DMS153 treated with DMSO at 0.1 percent for 48 hours (cell line): ENCODE measurements at regions not wholly inside any gene's neighbourhood (a gene's known extent, or its start where the extent isn't known, plus 50 kb on each side); places are given as distances from the start of the nearest gene placed in this dataset.
"Not testable (repeated sequence)": the region's sequence is repeated elsewhere in the genome, so short reads cannot be mapped to it uniquely, and the experiment has no call there.

Source experiments
- DNase-seq: peaks from one replicate; lab custom pipeline; 2025; ENCODE audit not compliant: unreplicated experiment; lab: John Stamatoyannopoulos, UW

DNA sequence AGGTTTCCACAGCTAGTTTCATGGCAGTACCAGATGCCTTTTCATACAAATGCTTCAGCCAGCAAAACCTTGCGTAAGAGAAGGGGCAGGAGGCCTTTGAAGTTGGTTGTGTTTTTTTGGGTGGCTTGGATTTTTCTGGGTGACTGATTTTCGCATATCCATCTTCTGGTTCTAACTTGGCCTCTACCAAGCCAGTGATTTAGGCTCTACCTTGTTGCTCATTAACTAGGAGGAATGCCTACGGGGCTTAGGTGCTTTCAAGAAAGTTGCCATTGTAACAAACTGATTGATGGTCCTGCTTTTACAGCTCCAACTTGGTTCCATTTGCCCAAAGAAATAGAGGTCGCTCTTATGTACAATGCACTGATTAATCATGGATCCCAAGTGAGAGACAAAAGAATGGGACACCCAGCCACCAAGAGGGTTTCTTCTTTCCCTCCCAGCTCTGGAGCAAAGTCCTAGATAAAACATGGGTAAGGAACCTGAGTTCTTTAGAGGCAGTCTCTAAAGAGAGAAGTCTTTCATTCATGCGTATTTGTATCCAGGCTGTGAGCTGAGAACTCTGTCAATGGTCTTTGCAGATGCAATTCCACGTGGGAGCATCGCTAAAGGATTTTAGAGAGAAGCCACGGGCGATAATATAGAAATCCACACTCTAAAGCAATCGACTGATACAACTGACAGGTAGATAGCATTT, 92.1 kb upstream of the FGFR2 start:
- no peak for DNase-seq

DNA sequence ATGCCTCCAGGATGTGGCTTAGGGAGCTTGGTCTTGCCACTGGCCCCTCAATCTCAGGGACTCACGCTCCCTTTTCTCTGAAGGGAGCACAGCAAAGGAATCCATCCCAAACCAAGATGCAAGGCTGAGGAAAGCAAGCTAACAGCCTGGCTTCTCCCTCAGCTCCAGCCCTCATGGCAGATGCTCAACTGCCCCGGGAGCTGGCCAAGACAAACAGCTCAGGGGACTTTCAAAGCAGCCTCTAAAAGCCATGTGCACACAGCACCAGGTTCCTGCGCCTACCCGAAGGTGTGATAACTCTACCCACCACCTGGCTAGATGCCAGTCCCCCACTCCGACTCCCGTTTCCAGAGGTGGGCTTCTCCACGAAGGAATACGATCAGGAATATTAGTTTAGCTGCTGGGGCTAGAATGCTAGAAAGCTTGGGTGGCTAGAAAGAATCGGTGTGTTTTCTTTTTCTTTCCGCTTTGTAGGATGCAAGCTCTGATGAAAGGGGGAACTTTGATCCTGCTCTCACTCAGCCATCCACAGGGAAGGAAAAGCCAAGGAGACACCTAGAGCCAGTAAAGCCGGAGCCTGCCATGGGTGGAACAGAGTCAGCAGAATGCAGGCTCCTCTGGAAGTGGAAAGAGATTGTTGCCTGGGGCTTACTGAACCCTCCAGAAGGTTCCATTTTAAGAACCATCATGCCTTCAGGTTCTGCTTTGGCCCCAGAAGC, 89.0 kb upstream of the FGFR2 start:
- no peak for DNase-seq

DNA sequence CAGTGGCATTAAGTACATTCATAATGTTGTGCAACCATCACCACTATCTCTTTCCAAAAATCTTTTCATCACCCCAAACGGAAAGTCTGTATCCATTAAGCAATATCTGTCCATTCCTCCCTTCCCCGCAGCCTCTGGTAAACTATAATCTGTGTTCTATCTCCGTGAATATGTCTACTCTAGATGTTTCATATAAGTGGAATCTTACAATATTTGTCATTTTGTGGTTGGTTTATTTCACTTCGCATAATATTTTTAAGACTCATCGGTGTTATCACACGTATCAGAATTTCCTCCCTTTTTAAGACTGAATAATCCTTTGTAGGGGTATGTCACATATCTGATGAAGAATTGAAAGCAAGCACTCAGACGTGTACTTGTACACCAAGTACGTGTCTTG, 86.0 kb upstream of the FGFR2 start:
- DNase-seq, result no peak

DNA sequence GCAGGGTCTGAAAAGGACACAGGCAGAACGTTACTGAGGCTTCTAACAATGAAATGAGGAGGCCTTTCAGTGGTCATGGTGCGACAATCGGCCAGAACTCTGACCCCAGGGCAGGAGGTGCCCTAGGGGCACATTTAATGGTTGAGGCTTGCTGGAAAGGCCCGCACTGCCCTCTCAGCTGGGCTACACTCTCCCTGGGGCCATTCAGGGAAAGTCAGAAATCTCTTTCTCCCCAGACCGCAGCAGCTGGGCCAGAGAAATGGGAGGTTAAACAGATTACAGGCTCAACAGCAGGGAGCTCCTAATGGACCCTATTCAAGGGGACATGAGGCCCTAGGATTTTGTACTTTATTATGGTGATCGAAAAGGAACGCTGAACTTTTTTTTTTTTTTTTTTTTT, 85.6 kb upstream of the FGFR2 start:
- no peak for DNase-seq

DNA sequence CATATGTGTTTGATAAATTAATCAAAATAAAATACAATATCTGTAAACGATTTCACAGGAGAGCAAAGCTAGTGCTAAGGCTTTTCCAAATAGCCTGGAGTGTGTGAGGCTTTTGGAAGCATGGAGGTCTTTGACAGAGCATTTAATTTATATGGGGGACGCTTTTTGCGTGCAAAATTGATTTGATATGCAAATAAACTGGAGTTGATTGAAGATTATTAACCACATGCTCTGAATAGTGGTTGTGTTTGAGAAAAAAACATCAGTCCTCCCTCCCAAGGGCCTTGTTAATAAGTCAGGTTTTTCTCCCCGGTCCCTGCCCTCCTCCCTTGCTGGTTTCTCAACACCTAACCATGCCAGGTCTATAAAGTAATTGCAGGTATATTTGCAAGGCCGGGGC, 85.1 kb upstream of the FGFR2 start:
- DNase-seq, result no peak

DNA sequence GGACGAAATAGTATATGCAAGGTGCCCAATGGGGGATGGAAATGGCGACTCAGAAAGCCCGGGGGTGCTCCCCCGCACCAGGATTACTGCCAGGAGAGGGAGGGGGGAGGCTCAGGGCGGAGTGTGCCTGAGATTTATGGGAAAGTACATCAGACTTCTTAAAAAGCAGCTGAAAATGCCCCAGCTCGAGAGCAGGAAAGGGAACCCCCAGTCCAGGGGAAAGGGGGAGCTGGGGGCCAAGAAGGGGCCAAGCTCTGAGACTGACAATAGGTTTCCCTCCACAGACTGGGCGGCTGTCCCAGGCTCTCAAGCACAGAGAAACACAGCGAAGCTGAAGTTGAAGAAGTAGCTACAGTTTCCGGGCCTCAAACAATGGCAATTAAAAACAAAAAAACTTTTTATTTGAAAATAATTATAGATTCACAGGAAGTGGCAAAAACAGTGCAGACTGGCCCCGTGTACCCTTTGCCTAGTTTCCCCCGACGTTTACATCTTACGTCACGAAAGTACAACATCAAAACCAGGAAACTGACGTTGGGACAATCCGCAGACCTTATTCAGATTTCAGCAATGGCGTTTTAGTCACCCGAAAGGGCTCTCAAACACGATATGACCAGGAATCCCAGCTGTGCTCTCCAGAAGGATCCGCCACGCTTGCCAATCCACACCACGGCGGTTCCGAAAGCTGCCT, 83.9 kb upstream of the FGFR2 start:
- DNase-seq, result no peak

DNA sequence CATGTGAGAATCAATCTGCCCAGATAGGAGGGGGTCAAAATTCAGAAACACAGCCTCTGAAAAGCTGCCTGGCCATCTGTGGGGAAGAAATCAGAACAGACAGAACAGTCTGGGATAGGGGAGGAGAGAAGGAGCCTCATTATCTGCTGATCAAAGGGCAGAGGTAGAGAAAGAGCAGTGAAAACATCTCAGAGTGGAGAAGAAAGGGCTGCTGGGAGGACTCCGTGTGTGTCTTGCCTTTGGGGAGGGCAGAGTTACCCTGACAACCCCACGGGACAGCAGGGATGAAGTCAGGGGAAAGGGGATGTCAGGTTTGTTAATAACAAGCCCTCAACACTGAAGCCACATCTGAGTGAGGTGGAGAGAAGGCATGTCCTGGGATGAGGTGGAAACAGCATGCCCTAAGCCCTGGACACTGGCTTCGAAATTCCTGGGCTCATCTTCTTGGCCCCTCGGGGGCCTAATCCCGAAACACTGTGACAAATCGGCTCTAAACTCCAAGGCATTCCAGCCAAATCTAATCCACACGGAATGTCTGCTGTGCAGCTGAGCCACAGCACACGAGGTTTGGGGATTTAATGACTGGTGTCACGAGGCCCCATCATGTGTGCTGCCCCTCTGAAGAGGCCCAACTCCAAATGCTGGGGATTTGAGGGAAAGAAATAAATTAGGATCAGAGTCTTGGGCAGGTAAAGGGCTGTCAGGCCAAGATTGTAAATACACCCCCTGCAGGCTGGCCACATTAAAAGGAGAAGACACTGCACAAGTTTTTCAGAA, 82.8 kb upstream of the FGFR2 start:
- DNase-seq, result no peak

DNA sequence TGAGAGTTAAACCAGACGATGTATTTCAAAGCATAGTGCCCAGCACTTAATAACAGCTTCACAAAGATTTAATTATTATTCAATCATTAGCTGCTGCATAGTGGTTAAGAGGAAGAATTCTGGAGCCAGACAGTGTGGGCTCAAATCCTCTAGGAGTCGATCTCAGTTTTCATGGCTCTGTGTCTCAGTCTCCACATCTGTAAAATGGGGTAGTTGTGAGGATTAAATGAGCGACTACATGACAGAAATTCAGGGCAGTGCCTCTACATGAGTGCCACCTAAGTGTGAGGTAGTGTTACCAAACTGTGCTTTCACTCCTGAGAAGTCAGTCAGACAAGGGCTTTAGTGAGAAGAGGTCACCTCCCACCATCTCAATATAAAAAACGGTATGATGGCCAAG, 81.7 kb upstream of the FGFR2 start:
- no peak for DNase-seq

DNA sequence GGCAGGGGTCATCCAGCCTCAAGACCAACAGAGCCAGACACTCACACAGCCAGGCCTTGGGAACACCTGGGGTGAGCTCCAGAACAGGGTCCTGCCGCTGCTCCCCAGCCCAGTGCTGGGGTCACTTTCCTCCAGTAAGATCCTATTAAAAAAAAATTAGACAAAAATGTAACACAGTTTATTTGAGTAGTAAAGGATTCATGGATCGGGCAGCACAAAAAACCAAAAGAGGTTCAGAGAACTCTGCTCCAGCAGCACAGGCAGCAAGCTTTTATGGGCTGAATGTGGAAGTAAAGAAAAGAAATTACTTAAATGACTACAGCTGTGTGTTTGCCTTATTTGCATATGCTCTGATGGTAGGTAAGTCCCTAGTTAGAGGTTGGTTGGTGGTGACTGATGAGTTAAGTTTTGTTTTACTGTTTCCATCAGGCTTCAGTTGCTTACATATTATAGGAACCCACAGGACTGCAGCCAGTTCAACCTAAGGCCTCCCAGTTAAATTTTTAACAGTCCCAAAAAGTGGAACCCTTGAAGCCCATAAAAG, 80.5 kb upstream of the FGFR2 start:
- no peak for DNase-seq

DNA sequence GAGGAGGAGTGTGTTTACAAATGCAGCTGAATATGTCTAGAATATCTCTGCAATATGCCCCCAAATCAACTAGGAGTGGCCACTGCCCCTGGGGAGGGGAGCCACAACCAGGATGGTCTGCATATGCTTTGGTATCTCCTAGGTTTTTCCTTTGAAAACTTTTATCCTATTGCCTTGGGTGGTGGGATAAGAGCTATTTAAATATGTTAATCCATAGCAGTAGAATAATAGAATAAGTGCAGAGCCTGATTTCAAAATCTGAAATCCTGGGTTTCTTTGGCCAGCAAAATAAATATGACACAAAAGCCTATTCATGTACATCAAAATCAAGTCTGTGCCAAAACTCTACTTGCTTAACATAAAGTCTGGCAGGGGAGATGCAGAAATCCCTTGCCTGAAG, 79.6 kb upstream of the FGFR2 start:
- DNase-seq, result no peak

DNA sequence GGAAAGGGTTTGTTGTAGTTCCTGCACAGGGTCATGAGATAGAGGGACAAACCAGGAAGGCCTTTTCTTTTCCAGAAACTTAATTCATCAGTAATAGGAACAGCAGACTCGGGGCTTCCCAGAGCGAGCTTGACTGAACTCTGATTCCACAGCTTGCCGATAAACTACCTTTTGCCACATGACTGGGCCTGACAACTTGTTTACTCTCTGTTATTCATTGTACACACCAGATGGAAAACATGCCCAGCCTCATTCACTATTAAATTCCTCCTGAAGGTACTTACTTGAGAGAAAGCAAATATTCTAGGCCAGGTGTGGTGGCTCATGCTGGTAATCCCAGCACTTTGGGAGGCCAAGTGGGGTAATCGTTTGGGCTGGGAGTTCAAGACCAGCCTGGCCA, 77.1 kb upstream of the FGFR2 start:
- no peak for DNase-seq

DNA sequence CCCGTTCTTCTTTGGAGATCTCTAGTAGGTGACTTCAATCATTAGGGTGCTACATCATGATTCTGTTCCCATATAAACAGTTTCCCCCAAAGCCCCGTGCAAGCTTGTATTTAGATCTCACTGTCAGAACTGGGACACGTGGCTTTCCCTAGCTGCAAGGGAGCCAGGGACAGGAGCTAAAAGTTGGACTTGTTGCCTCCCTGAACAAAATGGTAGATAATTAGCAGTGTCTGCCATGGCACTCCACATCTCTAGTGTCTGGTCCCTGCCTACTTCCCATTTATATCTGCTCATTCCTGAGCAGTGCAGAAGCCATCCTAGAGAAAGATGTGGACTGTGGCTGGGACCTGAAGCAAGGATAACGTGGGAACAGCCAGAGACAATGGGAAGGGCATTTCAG, 76.6 kb upstream of the FGFR2 start:
- DNase-seq, result no peak

DNA sequence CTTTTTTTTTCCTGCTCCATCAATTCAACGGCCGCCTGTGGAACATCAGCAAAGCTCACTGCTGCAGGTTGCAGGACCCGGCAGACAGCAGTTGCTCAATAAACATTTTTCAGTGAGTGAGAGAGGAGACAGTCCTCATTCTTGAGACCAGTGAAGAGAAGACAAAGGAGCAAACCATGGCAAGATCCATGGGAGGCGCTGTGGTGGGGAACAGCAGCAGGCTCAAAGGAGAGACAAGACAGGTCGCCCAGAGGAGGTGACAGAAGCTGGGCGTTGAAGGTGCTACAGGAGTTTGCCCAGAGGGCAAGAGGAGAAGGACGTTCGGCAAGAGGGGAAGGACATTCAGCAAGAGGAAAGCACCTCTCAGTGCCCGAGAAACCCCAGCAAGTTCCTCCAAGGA, 74.5 kb upstream of the FGFR2 start:
- DNase-seq, result no peak

DNA sequence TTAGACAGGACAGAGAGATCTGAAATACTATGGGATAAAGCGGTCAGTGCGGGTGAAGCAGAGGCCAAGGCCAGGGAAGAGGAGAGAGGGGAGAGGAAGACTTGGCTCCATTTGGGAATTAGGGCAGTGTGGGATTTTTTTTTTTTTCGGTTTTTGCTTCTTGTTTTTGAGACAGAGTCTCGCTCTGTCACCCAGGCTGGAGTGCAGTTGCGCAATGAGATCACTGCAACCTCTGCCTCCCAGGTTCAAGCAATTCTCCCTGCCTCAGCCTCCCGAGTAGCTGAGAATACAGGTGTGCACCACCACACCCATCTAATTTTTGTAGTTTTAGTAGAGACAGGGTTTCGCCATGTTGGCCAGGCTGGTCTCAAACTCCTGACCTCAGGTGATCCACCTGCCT, 71.6 kb upstream of the FGFR2 start:
- DNase-seq, result not testable (repeated sequence)

DNA sequence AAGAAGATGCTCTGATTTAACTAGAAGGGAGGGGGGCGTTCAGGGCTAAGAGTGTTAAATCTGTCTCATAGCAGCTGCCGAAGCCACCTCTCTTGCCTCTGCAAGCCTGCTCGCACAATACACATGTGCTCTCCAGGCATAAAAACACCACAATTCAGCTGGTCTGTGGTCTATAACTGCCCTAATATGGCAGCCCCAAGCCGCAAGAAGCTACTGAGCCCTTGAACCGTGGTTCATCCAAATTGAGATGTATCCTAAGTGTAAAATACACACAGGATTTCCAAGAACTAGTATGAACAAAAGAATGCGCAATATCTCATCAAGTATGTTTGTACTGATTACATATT, 70.8 kb upstream of the FGFR2 start:
- no peak for DNase-seq

DNA sequence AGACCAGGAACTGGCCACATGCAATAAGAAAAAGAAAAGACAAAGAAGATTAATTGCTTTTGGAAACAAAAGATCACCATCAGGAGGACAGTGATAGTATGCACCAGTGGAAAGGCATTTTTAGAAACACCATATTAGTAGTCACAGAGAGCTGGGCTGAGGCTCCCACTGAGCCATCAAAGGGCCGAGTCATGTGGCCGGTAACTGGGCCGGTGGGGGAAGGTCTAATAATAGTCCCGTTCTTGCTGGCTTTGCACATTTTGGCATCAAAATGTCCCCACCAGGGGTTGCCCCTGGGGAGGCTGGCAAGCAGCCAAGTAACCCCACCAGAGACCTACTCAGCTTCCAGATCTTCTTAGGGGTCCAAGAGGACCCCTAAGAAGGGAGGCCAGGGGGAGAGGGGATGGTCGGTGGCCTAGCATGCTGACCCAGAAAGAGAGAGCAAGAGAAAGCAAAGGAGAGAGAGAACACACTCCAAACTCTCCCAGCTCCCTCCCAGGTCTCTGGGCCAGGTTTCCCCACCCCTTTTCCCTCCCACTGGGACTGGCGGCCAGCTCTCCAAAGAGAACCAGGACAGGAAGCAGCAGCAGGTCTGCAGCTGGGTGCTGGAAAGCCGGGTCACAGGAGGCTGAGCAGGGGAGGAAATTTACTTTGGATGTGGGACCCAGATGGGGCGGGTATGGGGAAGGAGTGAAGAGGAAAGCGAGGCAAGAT, 70.2 kb upstream of the FGFR2 start:
- peak; percentile 17 for DNase-seq

DNA sequence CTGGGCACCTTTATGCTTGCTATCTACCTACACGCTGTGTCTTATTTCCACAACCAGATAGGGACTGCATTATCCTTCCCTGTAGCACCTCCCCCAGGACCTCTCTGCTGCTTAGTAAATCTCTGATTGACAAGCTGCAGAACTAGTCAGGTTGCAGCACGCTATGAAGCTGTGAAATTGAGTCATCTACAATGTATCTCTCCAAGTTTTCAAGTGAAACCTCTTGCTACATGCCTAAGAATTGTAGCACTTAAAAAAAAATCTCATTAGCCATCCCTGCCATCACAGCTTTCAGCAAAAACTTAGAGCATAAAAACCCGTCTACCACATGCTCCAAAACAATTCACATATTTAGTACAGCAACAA, 69.7 kb upstream of the FGFR2 start:
- DNase-seq, result no peak

DNA sequence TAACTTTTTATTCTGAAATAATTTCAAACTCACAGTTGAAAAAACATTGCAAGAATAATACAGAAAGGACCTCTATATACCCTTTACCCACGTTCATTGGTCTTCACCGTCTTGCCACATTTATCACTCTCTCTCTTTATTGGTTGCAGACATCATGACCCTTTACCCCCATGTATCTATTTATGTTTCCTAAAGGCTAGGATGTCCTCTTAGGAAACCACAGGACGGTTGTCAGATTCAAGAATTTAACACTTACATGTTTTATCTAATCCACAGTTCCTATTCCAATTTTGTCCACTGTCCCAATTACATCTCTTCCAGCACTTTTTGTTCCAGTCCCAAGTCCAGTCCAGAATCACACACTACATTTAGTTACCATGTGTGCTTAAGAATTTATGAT, 67.6 kb upstream of the FGFR2 start:
- no peak for DNase-seq

DNA sequence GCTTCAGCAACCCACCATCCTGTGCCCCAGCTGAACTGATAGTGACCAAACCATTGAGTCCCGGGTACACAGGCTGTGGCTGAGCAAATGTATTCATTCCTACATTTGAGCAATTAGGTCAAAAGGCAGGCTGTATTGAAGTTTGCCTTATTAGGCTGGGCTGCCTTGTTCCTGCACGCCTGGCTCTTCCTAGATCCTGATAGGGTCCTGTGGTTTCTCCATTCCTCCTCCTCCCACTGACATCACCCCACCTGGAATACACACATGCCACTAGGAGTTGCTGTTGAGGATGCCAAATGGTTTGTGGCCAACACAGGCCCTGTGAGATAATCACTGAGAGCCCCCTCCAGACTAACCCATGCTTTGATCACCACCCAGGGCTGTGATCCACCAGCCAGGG, 66.4 kb upstream of the FGFR2 start:
- no peak for DNase-seq

DNA sequence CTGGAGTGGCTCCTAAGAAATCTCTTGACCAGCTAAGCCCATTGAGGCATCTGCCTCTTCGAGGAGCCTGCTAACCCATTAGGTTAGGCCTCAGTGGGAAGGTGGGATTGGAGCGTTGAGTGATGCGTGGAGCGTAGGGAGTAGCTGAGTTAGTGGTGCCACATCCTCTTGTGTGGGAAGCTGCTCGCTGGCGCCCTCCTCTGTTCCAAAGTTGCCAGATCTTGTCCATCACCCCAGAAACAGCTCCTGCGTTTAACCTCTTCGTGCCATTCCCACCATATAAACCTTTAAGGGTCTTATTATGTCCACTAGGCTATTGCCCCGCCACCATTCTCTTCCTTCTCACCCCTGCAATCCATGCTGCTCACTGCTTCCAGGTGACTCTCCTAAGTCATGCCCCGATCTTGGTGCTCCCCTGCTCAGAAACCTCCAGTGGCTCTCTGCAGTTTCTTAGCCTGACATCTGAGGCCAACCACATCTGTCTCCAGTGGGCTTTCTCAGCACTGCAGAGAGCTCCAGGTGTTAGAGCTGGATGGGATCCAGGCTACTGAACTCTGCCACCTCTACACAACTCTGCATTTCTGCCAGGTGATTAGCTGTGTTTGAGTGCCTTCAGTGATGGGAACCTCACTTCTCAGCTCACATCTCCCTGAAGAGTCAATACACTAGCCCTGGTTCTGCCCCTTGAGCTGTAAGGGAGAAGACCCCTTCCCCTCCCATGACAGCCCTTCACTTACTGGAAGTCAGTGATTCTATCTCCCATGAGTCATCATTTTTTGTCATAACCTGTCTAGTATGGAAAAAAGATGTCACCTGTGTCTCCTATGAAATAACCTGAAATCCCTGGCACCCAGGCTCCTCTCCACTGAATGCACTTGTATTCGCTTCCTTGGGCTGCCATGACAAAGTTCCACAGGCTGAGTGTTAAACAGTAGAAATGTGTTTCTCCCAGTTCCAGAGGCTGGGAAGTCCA, 65.0 kb upstream of the FGFR2 start:
- DNase-seq, result no peak
